ENCODE measurements at regions not wholly inside any gene's neighbourhood (a gene's known extent, or its start where the extent isn't known, plus 50 kb on each side); places are given as distances from the start of the nearest gene placed in this dataset.

DNA sequence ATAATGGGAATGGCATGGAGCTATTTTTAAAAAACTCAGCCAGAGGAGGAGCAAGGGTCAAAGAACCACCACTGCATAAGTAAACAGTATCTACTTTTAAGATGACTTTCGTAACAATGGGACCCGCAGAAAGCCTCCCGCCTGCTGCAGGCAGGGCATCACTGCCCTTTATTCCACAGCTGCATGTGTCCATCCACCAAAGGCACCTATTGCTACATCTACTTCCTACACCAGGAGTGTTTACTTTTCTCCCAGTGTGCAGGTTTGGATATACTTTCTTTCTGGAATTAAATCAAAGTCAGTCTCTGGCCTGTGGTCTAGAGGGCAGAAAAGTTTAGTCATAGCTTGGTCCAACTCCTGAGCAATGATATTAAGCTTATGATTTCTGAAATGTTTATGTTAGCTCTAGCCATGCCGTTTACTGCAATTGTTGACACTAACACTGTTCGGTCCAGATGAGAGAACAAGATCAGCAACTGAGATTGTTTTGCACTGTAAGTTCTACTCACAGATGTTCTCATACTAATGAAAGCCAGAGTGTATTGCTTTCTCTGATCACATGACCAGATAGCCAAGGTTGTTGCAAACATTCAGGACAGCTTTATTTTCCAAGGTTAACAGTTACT lies 391.5 kb downstream of the FGF10 start:
- no peak for DNase-seq (ENCODE audit: low spot score, unreplicated experiment)
- H3K36me3 Mint-ChIP-seq (ENCODE audit: insufficient read depth), result no peaks in the 10 kb centered on the region
- no peak for TF ChIP-seq CTCF (IDR thresholded peaks at IDR 0.05; ENCODE audit: unreplicated experiment)
- no peak overlapping the region for H3K27ac Mint-ChIP-seq
- no peak overlapping the region for H3K4me3 Mint-ChIP-seq (ENCODE audit: low read depth)
- peaks cover 5% of the 10 kb centered on the region for H3K4me1 Mint-ChIP-seq (ENCODE audit: low read depth)
- no peaks in the 10 kb centered on the region for H3K27me3 Mint-ChIP-seq
- H3K9me3 Mint-ChIP-seq (ENCODE audit: low read depth), result no peaks in the 10 kb centered on the region

- Mint-ChIP-seq H3K4me3 (ENCODE audit: low read depth) (no peak overlapping the region), H3K36me3 (ENCODE audit: insufficient read depth) (no peaks in the 10 kb centered on the region), H3K4me1 (ENCODE audit: low read depth) (peaks cover 1% of the 10 kb centered on the region), H3K27ac (no peak overlapping the region), H3K27me3 (no peaks in the 10 kb centered on the region), H3K9me3 (ENCODE audit: low read depth) (no peaks in the 10 kb centered on the region)
- DNase-seq (ENCODE audit: low spot score, unreplicated experiment), result no peak
- TF ChIP-seq CTCF (IDR thresholded peaks at IDR 0.05; ENCODE audit: unreplicated experiment), result no peak
These were observed 393.0 kb downstream of the FGF10 start for GRCh38 chr5:43996221-43996620.

- no peak for DNase-seq (ENCODE audit: low spot score, unreplicated experiment)
- no peaks in the 10 kb centered on the region for H3K36me3 Mint-ChIP-seq (ENCODE audit: insufficient read depth)
- H3K4me3 Mint-ChIP-seq (ENCODE audit: low read depth), result no peak overlapping the region
- H3K4me1 Mint-ChIP-seq (ENCODE audit: low read depth), result peaks cover 1% of the 10 kb centered on the region
- no peak for TF ChIP-seq CTCF (IDR thresholded peaks at IDR 0.05; ENCODE audit: unreplicated experiment)
- H3K27ac Mint-ChIP-seq, result no peak overlapping the region
- no peaks in the 10 kb centered on the region for H3K27me3 Mint-ChIP-seq
- H3K9me3 Mint-ChIP-seq (ENCODE audit: low read depth), result no peaks in the 10 kb centered on the region
These were observed 391.4 kb downstream of the NNT start for GRCh38 chr5:43994352-43994708.

- Mint-ChIP-seq H3K36me3 (ENCODE audit: insufficient read depth) (no peaks in the 10 kb centered on the region), H3K9me3 (ENCODE audit: low read depth) (no peaks in the 10 kb centered on the region), H3K4me3 (ENCODE audit: low read depth) (no peak overlapping the region), H3K27ac (no peak overlapping the region), H3K4me1 (ENCODE audit: low read depth) (peaks cover 1% of the 10 kb centered on the region), H3K27me3 (no peaks in the 10 kb centered on the region)
- no peak for DNase-seq (ENCODE audit: low spot score, unreplicated experiment)
- no peak for TF ChIP-seq CTCF (IDR thresholded peaks at IDR 0.05; ENCODE audit: unreplicated experiment)
These were observed 390.8 kb downstream of the NNT start for GRCh38 chr5:43993634-43994351.

DNA sequence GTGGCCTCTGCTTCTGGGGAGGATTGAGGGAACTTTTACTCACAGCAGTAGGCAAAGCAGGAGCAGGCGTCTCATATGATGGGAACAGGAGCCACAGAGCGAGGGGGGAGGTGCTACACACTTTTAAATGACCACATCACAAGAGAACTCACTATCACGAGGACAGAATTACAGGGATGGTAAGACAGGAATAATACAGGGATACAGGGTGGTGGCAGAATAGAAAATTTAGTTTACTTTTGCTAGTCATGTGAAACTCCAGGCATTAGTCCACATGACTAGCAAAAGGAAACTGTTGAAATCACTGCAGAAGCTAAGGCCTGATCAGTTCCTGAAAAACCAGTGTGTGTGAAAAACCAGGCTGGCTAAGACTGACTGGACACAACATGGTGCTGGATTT lies 382.4 kb downstream of the NNT start:
- Mint-ChIP-seq H3K36me3 (ENCODE audit: insufficient read depth) (no peaks in the 10 kb centered on the region), H3K9me3 (ENCODE audit: low read depth) (peaks cover 1% of the 10 kb centered on the region)
- no peak for TF ChIP-seq CTCF (IDR thresholded peaks at IDR 0.05; ENCODE audit: unreplicated experiment)

More for the DNA sequence above, 382.4 kb downstream of the NNT start:
- no peak overlapping the region for H3K4me3 Mint-ChIP-seq (ENCODE audit: low read depth)
- no peak for DNase-seq (ENCODE audit: low spot score, unreplicated experiment)
- H3K4me1 Mint-ChIP-seq (ENCODE audit: low read depth), result no peaks in the 10 kb centered on the region
- no peaks in the 10 kb centered on the region for H3K27me3 Mint-ChIP-seq
- no peak overlapping the region for H3K27ac Mint-ChIP-seq
